NCI-H446 (cell line): ENCODE measurements at regions not wholly inside any gene's neighbourhood (a gene's known extent, or its start where the extent isn't known, plus 50 kb on each side); places are given as distances from the start of the nearest gene placed in this dataset.
"Not testable (repeated sequence)": the region's sequence is repeated elsewhere in the genome, so short reads cannot be mapped to it uniquely, and the experiment has no call there.

Source experiments
- DNase-seq, 2 experiments: peaks; one replicate each; lab custom pipeline; 2025; lab: John Stamatoyannopoulos, UW

- no peak for DNase-seq
Observed at GRCh38 chr10:30701451-30702173, 72.1 kb upstream of the LYZL2 start.

GRCh38 chr10:30697806-30698205 is 68.3 kb upstream of the LYZL2 start:
- DNase-seq = no peak

GRCh38 chr10:30697221-30697620 is 67.7 kb upstream of the LYZL2 start:
- not testable (repeated sequence) for DNase-seq

- DNase-seq = not testable (repeated sequence)
Observed at GRCh38 chr10:30696416-30697185, 67.0 kb upstream of the LYZL2 start.

GRCh38 chr10:30695481-30696236 is 66.1 kb upstream of the LYZL2 start:
- DNase-seq = not testable (repeated sequence)

GRCh38 chr10:30694518-30695228 is 65.1 kb upstream of the LYZL2 start:
- DNase-seq = no peak

- DNase-seq = no peak
Observed at GRCh38 chr10:30691639-30692015, 62.1 kb upstream of the LYZL2 start.

GRCh38 chr10:30690948-30691638 is 61.5 kb upstream of the LYZL2 start:
- DNase-seq = not testable (repeated sequence)

GRCh38 chr10:30688456-30688855 is 58.9 kb upstream of the LYZL2 start:
- no peak for DNase-seq

GRCh38 chr10:30687698-30688213 is 58.2 kb upstream of the LYZL2 start:
- DNase-seq = peak; percentile 60 to 73

GRCh38 chr10:30686708-30687107 is 57.2 kb upstream of the LYZL2 start:
- DNase-seq = no peak

- DNase-seq = no peak
Observed at GRCh38 chr10:30683496-30683895, 53.9 kb upstream of the LYZL2 start.

GRCh38 chr10:30682377-30683199 is 53.0 kb upstream of the LYZL2 start:
- not testable (repeated sequence) for DNase-seq

GRCh38 chr10:30680908-30681307 is 51.4 kb upstream of the LYZL2 start:
- DNase-seq = no peak
